K562 (cell line): ENCODE measurements at regions not wholly inside any gene's neighbourhood (a gene's known extent, or its start where the extent isn't known, plus 50 kb on each side); places are given as distances from the start of the nearest gene placed in this dataset.

Source experiments
- CBX3 ChIP-seq, 2 experiments: IDR thresholded peaks; 1 replicate in 1 of 2; 2 replicates in 1 of 2; pipeline ENCODE4 v1.6.1; 2012; ENCODE audit warnings: inconsistent platforms in 2 of 2, low read length in 2 of 2, borderline replicate concordance in 1 of 2, control low read depth in 1 of 2
- E2F8 ChIP-seq: fragments of 450-650 bp; IDR thresholded peaks from 2 replicates; pipeline ENCODE4 v1.7.1; 2018; ENCODE audit warnings: mild to moderate bottlenecking, low read depth; ENCODE audit not compliant: partially characterized antibody
- PRMT5 ChIP-seq: sonication (generic); formaldehyde crosslinking; IDR thresholded peaks from 2 replicates; pipeline ENCODE4 v1.5.0; 2020; ENCODE audit warnings: missing genetic modification reagents
- U2AF1 ChIP-seq: fragments of 200-400 bp; formaldehyde crosslinking; optimal IDR thresholded peaks from 2 replicates; pipeline ENCODE3; 2017; ENCODE audit warnings: mild to moderate bottlenecking, low read depth, low read length, moderate library complexity
- ZNF354B ChIP-seq: fragments of 250-450 bp; sonication (Bioruptor Pico); IDR thresholded peaks from 2 replicates; pipeline ENCODE4 v1.4.0; 2020
- TF ChIP-seq, protein P1 (sequence below): fragments of 250-450 bp; sonication (Bioruptor Pico); IDR thresholded peaks from 2 replicates; pipeline ENCODE4 v1.4.0; 2020; ENCODE audit warnings: mild to moderate bottlenecking, moderate library complexity

DNA sequence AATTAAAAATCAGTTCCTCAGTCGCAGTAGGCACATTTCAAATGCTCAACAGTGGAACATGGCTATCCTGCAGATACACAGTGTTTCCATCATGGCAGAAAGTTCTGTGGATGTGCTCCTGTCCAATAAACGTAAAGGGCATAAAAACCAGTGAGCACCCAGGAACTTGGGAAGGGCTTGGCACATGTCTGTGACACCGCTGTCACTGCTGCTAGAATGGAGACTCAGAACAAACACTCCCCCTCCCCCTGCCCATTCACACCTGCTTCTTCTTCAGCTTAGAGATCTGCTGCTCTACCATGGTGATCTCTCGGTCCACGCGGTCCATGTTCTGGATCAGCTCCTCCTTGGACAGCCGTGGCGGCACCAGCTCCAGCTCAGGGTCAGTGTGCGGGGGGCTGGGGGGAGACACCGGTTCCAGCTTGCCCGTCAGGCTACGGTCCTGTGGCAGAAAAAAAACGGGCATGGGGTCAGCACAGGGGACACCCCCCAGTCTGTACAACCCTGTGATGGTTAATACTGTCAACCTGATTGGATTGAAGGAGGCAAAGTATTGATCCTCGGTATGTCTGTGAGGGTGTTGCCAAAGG lies 94.6 kb downstream of the NCOR2 start (continued):
- TF ChIP-seq E2F8 (no peak), U2AF1 (no peak), PRMT5 (CRISPR knock-in tag) (no peak), ZNF354B (peak; percentile 97), CBX3 (IDR thresholded peaks at IDR 0.05; ENCODE audit: borderline replicate concordance in 1 of 2, low read length in 2 of 2) (peak in 1 of 2 experiments; percentile 78; a peak in 2 of 3 replicates)
- TF ChIP-seq, protein P1, sequence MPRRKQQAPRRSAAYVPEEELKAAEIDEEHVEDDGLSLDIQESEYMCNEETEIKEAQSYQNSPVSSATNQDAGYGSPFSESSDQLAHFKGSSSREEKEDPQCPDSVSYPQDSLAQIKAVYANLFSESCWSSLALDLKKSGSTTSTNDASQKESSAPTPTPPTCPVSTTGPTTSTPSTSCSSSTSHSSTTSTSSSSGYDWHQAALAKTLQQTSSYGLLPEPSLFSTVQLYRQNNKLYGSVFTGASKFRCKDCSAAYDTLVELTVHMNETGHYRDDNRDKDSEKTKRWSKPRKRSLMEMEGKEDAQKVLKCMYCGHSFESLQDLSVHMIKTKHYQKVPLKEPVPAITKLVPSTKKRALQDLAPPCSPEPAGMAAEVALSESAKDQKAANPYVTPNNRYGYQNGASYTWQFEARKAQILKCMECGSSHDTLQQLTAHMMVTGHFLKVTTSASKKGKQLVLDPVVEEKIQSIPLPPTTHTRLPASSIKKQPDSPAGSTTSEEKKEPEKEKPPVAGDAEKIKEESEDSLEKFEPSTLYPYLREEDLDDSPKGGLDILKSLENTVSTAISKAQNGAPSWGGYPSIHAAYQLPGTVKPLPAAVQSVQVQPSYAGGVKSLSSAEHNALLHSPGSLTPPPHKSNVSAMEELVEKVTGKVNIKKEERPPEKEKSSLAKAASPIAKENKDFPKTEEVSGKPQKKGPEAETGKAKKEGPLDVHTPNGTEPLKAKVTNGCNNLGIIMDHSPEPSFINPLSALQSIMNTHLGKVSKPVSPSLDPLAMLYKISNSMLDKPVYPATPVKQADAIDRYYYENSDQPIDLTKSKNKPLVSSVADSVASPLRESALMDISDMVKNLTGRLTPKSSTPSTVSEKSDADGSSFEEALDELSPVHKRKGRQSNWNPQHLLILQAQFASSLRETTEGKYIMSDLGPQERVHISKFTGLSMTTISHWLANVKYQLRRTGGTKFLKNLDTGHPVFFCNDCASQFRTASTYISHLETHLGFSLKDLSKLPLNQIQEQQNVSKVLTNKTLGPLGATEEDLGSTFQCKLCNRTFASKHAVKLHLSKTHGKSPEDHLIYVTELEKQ (CRISPR knock-in tag): no peak
